ENCODE measurements at regions not wholly inside any gene's neighbourhood (a gene's known extent, or its start where the extent isn't known, plus 50 kb on each side); places are given as distances from the start of the nearest gene placed in this dataset.

DNA sequence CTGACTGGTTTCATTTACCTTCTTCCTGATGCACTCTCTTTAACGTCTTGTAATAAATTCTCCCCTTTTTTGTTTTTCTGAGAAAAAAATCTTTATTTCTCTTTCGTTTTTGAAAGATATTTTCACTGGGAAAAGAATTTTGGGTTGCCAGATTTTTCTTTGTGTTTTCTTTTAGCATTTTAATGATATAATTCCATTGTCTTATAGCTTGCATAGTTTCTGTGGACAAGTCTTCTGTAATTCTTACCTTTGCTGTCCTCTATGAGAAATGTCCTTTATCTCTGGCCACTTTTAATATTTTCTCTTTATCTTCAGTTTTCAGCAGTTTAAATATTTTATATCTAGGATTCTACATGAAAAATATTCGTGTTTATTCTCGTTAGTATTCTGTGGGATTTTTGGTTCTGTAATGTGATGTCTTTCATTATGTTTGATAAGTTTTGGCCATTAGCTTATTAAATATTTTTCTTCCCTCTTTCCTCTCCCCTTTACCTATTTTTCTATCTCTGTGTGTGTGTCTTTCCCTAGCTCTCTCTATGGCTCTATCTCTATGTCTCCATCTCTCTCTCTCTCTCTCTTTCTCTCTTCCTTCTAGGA, 236.5 kb downstream of the C16orf95 start:
- 2% methylated on average over 4 of the region's 4 CpGs for WGBS (ENCODE audit: missing lambda C conversion rate)
- DNase-seq (ENCODE audit: low read depth in 1 of 2, low spot score in 1 of 2) (no peak), ATAC-seq (no peak), FAIRE-seq (no peak)
- Histone ChIP-seq H3K4me3 (no peak overlapping the region), H3K27ac (no peak overlapping the region), H3K4me1 (no peaks in the 10 kb centered on the region), H3K9me3 (peaks cover 55% of the 10 kb centered on the region), H3K4me2 (no peak overlapping the region)
- CTCF ChIA-PET = interaction anchor here (1.0 to 8.3 kb wide), 3 partner anchors 9 to 19 kb away, joined by 3 to 82 read pairs (median 3); no protein-coding TSS in a partner anchor
- POLR2A ChIA-PET = no interaction called here
- no peak for TF ChIP-seq JUNB (IDR thresholded peaks at IDR 0.05)
- 0 out of 2 replicates have a peak, but pooled peaks have one; percentile 56 for TF ChIP-seq HDAC2 (IDR thresholded peaks at IDR 0.05)

DNA sequence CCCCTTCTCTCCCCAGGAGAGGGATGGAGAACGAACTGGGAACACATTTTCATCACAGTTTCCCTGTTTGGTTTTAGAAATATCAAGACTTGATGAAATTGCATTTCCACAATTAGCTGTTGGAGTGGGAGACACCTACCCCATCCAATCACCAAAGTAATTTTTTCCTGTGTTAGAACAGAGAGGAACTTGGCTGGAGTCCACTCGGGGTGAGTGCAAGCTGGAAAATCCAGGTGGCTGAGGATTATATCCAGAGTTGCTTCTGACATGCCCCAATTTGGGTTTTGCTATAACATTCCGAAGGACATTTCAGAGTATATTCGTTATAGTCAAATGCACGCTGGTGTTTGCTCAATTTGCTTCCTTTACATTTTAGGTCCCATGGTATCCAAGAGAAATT, 231.8 kb downstream of the C16orf95 start:
- peaks cover 37% of the 10 kb centered on the region for H3K9me3 ChIP-seq
- H3K4me2 ChIP-seq = no peak overlapping the region
- ChIA-PET CTCF (interaction anchor here (1.3 to 2.2 kb wide), 3 partner anchors 23 to 521 kb away, joined by 4 to 8 read pairs (median 6); no protein-coding TSS in a partner anchor), POLR2A (no interaction called here)
- FAIRE-seq (no peak), DNase-seq (ENCODE audit: low read depth in 1 of 2, low spot score in 1 of 2) (no peak), ATAC-seq (no peak)
- TF ChIP-seq MAFK (IDR thresholded peaks at IDR 0.05; ENCODE audit: partially characterized antibody) (no peak), CEBPB (IDR thresholded peaks at IDR 0.05) (no peak), MYC (IDR thresholded peaks at IDR 0.05; ENCODE audit: borderline replicate concordance, low read length) (no peak), RARB (CRISPR knock-in tag; IDR thresholded peaks at IDR 0.05) (no peak), JUN (IDR thresholded peaks at IDR 0.05) (no peak), RAD21 (conservative IDR thresholded peaks at IDR 0.05 in 1 of 2, IDR thresholded peaks at IDR 0.05 in 1 of 2) (no peak)
- TF ChIP-seq, protein P1, sequence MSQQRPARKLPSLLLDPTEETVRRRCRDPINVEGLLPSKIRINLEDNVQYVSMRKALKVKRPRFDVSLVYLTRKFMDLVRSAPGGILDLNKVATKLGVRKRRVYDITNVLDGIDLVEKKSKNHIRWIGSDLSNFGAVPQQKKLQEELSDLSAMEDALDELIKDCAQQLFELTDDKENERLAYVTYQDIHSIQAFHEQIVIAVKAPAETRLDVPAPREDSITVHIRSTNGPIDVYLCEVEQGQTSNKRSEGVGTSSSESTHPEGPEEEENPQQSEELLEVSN (IDR thresholded peaks at IDR 0.05; ENCODE audit: borderline replicate concordance, low read depth) = no peak
- 30% methylated on average over 5 of the region's 5 CpGs for WGBS (ENCODE audit: missing lambda C conversion rate)
- no peak overlapping the region for H3K27ac ChIP-seq
- H3K4me1 ChIP-seq = no peaks in the 10 kb centered on the region
- H3K4me3 ChIP-seq = no peak overlapping the region

DNA sequence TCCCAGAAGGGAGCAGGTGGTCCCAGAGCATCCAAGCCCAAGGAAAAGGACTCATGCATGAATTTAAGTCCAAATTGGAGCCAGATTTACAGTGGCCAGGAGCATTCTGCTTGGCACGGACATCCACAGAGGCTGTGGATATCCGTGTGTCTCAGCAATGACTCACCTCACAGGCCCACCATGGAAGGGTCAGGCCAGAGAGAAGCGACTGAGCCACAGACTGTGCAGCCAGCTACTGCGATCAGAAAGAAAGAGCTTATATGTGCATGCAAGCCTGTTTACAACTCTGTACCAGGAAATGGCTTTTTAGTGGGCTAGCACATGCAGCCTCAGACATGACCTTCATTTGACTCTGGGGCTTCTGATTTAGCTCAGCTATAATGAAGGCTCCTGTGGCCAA, 231.0 kb downstream of the C16orf95 start:
- ATAC-seq (no peak), FAIRE-seq (no peak), DNase-seq (ENCODE audit: low read depth in 1 of 2, low spot score in 1 of 2) (no peak)
- no peak overlapping the region for H3K4me3 ChIP-seq
- ChIA-PET CTCF (interaction anchor here (1.8 to 2.2 kb wide), 2 partner anchors 23 to 24 kb away, joined by 8 read pairs; no protein-coding TSS in a partner anchor), POLR2A (no interaction called here)
- TF ChIP-seq POLR2AphosphoS2 (conservative IDR thresholded peaks at IDR 0.05; ENCODE audit: low read length) = no peak
- no peak for TF ChIP-seq CBX8 (IDR thresholded peaks at IDR 0.05)
- TF ChIP-seq, protein P2, sequence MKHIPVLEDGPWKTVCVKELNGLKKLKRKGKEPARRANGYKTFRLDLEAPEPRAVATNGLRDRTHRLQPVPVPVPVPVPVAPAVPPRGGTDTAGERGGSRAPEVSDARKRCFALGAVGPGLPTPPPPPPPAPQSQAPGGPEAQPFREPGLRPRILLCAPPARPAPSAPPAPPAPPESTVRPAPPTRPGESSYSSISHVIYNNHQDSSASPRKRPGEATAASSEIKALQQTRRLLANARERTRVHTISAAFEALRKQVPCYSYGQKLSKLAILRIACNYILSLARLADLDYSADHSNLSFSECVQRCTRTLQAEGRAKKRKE (CRISPR knock-in tag; IDR thresholded peaks at IDR 0.05; ENCODE audit: low read depth) = no peak
- TF ChIP-seq ZNF302 (CRISPR knock-in tag; IDR thresholded peaks at IDR 0.05) = no peak
- TF ChIP-seq, protein P3, sequence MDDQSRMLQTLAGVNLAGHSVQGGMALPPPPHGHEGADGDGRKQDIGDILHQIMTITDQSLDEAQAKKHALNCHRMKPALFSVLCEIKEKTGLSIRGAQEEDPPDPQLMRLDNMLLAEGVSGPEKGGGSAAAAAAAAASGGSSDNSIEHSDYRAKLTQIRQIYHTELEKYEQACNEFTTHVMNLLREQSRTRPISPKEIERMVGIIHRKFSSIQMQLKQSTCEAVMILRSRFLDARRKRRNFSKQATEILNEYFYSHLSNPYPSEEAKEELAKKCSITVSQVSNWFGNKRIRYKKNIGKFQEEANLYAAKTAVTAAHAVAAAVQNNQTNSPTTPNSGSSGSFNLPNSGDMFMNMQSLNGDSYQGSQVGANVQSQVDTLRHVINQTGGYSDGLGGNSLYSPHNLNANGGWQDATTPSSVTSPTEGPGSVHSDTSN (IDR thresholded peaks at IDR 0.05) = no peak
- no peak for TF ChIP-seq CHD2 (IDR thresholded peaks at IDR 0.05; ENCODE audit: low read length, partially characterized antibody)
- TF ChIP-seq POLR2A (IDR thresholded peaks at IDR 0.05; ENCODE audit: low read length) = no peak
- no peak for TF ChIP-seq SREBF2 (IDR thresholded peaks at IDR 0.05)
- TF ChIP-seq EHF (CRISPR knock-in tag; IDR thresholded peaks at IDR 0.05) = no peak
- no peak for TF ChIP-seq TP53 (CRISPR knock-in tag; IDR thresholded peaks at IDR 0.05)
- TF ChIP-seq, protein P4, sequence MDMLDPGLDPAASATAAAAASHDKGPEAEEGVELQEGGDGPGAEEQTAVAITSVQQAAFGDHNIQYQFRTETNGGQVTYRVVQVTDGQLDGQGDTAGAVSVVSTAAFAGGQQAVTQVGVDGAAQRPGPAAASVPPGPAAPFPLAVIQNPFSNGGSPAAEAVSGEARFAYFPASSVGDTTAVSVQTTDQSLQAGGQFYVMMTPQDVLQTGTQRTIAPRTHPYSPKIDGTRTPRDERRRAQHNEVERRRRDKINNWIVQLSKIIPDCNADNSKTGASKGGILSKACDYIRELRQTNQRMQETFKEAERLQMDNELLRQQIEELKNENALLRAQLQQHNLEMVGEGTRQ (IDR thresholded peaks at IDR 0.05) = no peak
- no peak for TF ChIP-seq HOXA7 (CRISPR knock-in tag; IDR thresholded peaks at IDR 0.05)
- no peak for TF ChIP-seq HOXB5 (CRISPR knock-in tag; IDR thresholded peaks at IDR 0.05)
- no peak for TF ChIP-seq JUN (IDR thresholded peaks at IDR 0.05)
- no peak for TF ChIP-seq RNF2 (IDR thresholded peaks at IDR 0.05; ENCODE audit: borderline replicate concordance, low read depth)
- TF ChIP-seq MAFK (IDR thresholded peaks at IDR 0.05; ENCODE audit: partially characterized antibody) = no peak
- no peak for TF ChIP-seq NPAS2 (CRISPR knock-in tag; IDR thresholded peaks at IDR 0.05; ENCODE audit: borderline replicate concordance)
- TF ChIP-seq KDM5A (IDR thresholded peaks at IDR 0.05) = no peak
- H3K9me3 ChIP-seq = peaks cover 30% of the 10 kb centered on the region
- no peaks in the 10 kb centered on the region for H3K4me1 ChIP-seq
- H3K27ac ChIP-seq = no peak overlapping the region
- no peak overlapping the region for H3K4me2 ChIP-seq
- 32% methylated on average over 4 of the region's 4 CpGs for WGBS (ENCODE audit: missing lambda C conversion rate)

Measured in A549 (cell line).